ENCODE measurements at regions not wholly inside any gene's neighbourhood (a gene's known extent, or its start where the extent isn't known, plus 50 kb on each side); places are given as distances from the start of the nearest gene placed in this dataset.

GRCh38 chr20:7728338-7728737, 211.9 kb downstream of the HAO1 start:
- H3K27ac Mint-ChIP-seq = no peak overlapping the region
- H3K4me3 Mint-ChIP-seq = no peak overlapping the region
- H3K4me1 Mint-ChIP-seq (ENCODE audit: low read depth) = no peaks in the 10 kb centered on the region
- H3K9me3 Mint-ChIP-seq = no peaks in the 10 kb centered on the region
- H3K36me3 Mint-ChIP-seq (ENCODE audit: low read depth) = no peaks in the 10 kb centered on the region
- H3K27me3 Mint-ChIP-seq (ENCODE audit: insufficient read depth) = no peaks in the 10 kb centered on the region
- TF ChIP-seq CTCF (IDR thresholded peaks at IDR 0.05) = no peak
- no peak for DNase-seq

GRCh38 chr20:7734216-7734615, 206.0 kb downstream of the HAO1 start:
- no peak for DNase-seq
- H3K9me3 Mint-ChIP-seq = peaks cover 12% of the 10 kb centered on the region
- H3K4me3 Mint-ChIP-seq = no peak overlapping the region

GRCh38 chr20:7736336-7736735, 203.9 kb downstream of the HAO1 start:
- Mint-ChIP-seq H3K36me3 (ENCODE audit: low read depth) (no peaks in the 10 kb centered on the region), H3K4me3 (no peak overlapping the region), H3K27me3 (ENCODE audit: insufficient read depth) (0 out of 2 replicates have a peak, but pooled peaks cover 1% of the 10 kb centered on the region), H3K9me3 (peaks cover 12% of the 10 kb centered on the region), H3K4me1 (ENCODE audit: low read depth) (no peaks in the 10 kb centered on the region), H3K27ac (no peak overlapping the region)
- no peak for TF ChIP-seq CTCF (IDR thresholded peaks at IDR 0.05)
- DNase-seq = no peak

More at GRCh38 chr20:7734216-7734615, 206.0 kb downstream of the HAO1 start:
- H3K27ac Mint-ChIP-seq = no peak overlapping the region
- H3K4me1 Mint-ChIP-seq (ENCODE audit: low read depth) = no peaks in the 10 kb centered on the region
- H3K36me3 Mint-ChIP-seq (ENCODE audit: low read depth) = no peaks in the 10 kb centered on the region
- no peaks in the 10 kb centered on the region for H3K27me3 Mint-ChIP-seq (ENCODE audit: insufficient read depth)
- TF ChIP-seq CTCF (IDR thresholded peaks at IDR 0.05) = no peak

- Mint-ChIP-seq H3K36me3 (ENCODE audit: low read depth) (no peaks in the 10 kb centered on the region), H3K4me3 (no peak overlapping the region), H3K27me3 (ENCODE audit: insufficient read depth) (0 out of 2 replicates have a peak, but pooled peaks cover 1% of the 10 kb centered on the region), H3K4me1 (ENCODE audit: low read depth) (no peaks in the 10 kb centered on the region), H3K27ac (no peak overlapping the region), H3K9me3 (peaks cover 21% of the 10 kb centered on the region)
- DNase-seq = no peak
- TF ChIP-seq CTCF (IDR thresholded peaks at IDR 0.05) = no peak
These were observed 198.4 kb downstream of the HAO1 start for GRCh38 chr20:7741866-7742265.

- DNase-seq = no peak
- H3K27ac Mint-ChIP-seq = no peak overlapping the region
- TF ChIP-seq CTCF (IDR thresholded peaks at IDR 0.05) = no peak
- peaks cover 20% of the 10 kb centered on the region for H3K9me3 Mint-ChIP-seq
- no peaks in the 10 kb centered on the region for H3K4me1 Mint-ChIP-seq (ENCODE audit: low read depth)
- no peaks in the 10 kb centered on the region for H3K36me3 Mint-ChIP-seq (ENCODE audit: low read depth)
- no peak overlapping the region for H3K4me3 Mint-ChIP-seq
- 0 out of 2 replicates have a peak, but pooled peaks cover 1% of the 10 kb centered on the region for H3K27me3 Mint-ChIP-seq (ENCODE audit: insufficient read depth)
These were observed 197.8 kb downstream of the HAO1 start for GRCh38 chr20:7742479-7742878.

- no peaks in the 10 kb centered on the region for H3K4me1 Mint-ChIP-seq (ENCODE audit: low read depth)
- H3K27me3 Mint-ChIP-seq (ENCODE audit: insufficient read depth) = 0 out of 2 replicates have a peak, but pooled peaks cover 1% of the 10 kb centered on the region
- H3K4me3 Mint-ChIP-seq = no peak overlapping the region
- H3K9me3 Mint-ChIP-seq = peaks cover 16% of the 10 kb centered on the region
- no peak overlapping the region for H3K27ac Mint-ChIP-seq
- TF ChIP-seq CTCF (IDR thresholded peaks at IDR 0.05) = no peak
- H3K36me3 Mint-ChIP-seq (ENCODE audit: low read depth) = no peaks in the 10 kb centered on the region
- DNase-seq = peak; percentile 4
These were observed 195.8 kb downstream of the HAO1 start for GRCh38 chr20:7744411-7744810.

Data from HFFc6 (cell line).